ENCODE measurements at regions not wholly inside any gene's neighbourhood (a gene's known extent, or its start where the extent isn't known, plus 50 kb on each side); places are given as distances from the start of the nearest gene placed in this dataset.
"Not testable (repeated sequence)": the region's sequence is repeated elsewhere in the genome, so short reads cannot be mapped to it uniquely, and the experiment has no call there.

GRCh38 chr20:40952136-40952535 lies 76.5 kb upstream of the TOP1 start:
- no peaks in the 10 kb centered on the region for H3K4me1 ChIP-seq
- intact Hi-C loops (cut with DNase I): no loop called here
- peaks cover 0 to 28% (median 3%) of the 10 kb centered on the region in 3 donors for H3K27me3 ChIP-seq (ENCODE audit: insufficient read depth in 3 of 3, low read length in 2 of 3)
- DNase-seq: no peak
- ATAC-seq: no peak
- no peaks in the 10 kb centered on the region for H3K9me3 ChIP-seq
- no peaks in the 10 kb centered on the region for H3K36me3 ChIP-seq (ENCODE audit: insufficient read depth in 1 of 2, low read depth in 1 of 2)
- no peak for TF ChIP-seq CTCF (IDR thresholded peaks at IDR 0.05)
- WGBS, 3 donors: 42 to 58% (median 54%) methylated on average over 9 of the region's 9 CpGs
- no peak overlapping the region for H3K27ac ChIP-seq
- H3K4me3 ChIP-seq: no peak overlapping the region

GRCh38 chr20:40953416-40953815 lies 75.2 kb upstream of the TOP1 start:
- no peak for DNase-seq
- Histone ChIP-seq H3K27ac (no peak overlapping the region), H3K9me3 (no peaks in the 10 kb centered on the region), H3K4me3 (no peak overlapping the region), H3K4me1 (no peaks in the 10 kb centered on the region), H3K27me3 (ENCODE audit: insufficient read depth in 3 of 3, low read length in 2 of 3) (peaks cover 0 to 24% (median 7%) of the 10 kb centered on the region in 3 donors), H3K36me3 (ENCODE audit: insufficient read depth in 1 of 2, low read depth in 1 of 2) (no peaks in the 10 kb centered on the region)
- ATAC-seq: no peak
- WGBS, 3 donors: 84 to 92% (median 85%) methylated on average over 2 of the region's 2 CpGs
- intact Hi-C loops (cut with DNase I): no loop called here
- TF ChIP-seq CTCF (IDR thresholded peaks at IDR 0.05): no peak

DNA sequence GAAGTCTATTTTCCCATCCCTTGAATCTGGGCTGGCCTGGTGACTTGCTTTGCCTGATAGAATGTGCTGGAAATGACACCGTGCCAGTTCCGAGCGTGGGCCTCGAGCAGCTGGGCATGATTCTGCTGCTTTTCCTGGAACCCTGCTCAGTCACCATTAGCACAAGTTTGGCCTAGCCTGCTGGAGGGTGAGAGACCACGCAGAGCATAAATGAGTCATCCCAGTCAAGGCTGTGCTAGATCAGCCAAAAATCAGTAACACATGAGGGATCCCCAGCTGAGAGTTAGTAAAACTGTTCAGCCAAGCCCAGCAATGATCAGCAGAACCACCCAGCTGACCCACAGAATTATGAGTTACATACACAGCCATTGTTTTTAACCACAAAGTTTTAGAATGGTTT lies 74.8 kb upstream of the TOP1 start:
- TF ChIP-seq CTCF (IDR thresholded peaks at IDR 0.05): no peak
- Histone ChIP-seq H3K4me3 (no peak overlapping the region), H3K27me3 (ENCODE audit: insufficient read depth in 3 of 3, low read length in 2 of 3) (peaks cover 0 to 19% (median 7%) of the 10 kb centered on the region in 3 donors), H3K27ac (no peak overlapping the region), H3K4me1 (no peaks in the 10 kb centered on the region), H3K9me3 (no peaks in the 10 kb centered on the region), H3K36me3 (ENCODE audit: insufficient read depth in 1 of 2, low read depth in 1 of 2) (no peaks in the 10 kb centered on the region)
- 34 to 52% (median 41%) methylated on average over 5 of the region's 5 CpGs for WGBS, 3 donors
- ATAC-seq (no peak), DNase-seq (no peak)
- intact Hi-C loops (cut with DNase I): no loop called here

GRCh38 chr20:40954521-40955165 lies 74.0 kb upstream of the TOP1 start:
- Histone ChIP-seq H3K4me1 (no peaks in the 10 kb centered on the region), H3K27me3 (ENCODE audit: insufficient read depth in 3 of 3, low read length in 2 of 3) (peaks cover 0 to 16% (median 7%) of the 10 kb centered on the region in 3 donors), H3K27ac (no peak overlapping the region), H3K36me3 (ENCODE audit: insufficient read depth in 1 of 2, low read depth in 1 of 2) (no peaks in the 10 kb centered on the region), H3K4me3 (no peak overlapping the region), H3K9me3 (no peaks in the 10 kb centered on the region)
- 91 to 94% (median 93%) methylated on average over 10 of the region's 10 CpGs for WGBS, 3 donors
- intact Hi-C loops (cut with DNase I): no loop called here
- ATAC-seq (no peak), DNase-seq (no peak)
- no peak for TF ChIP-seq CTCF (IDR thresholded peaks at IDR 0.05)

GRCh38 chr20:40955326-40955725 lies 73.3 kb upstream of the TOP1 start:
- no peak for TF ChIP-seq CTCF (IDR thresholded peaks at IDR 0.05)
- no peaks in the 10 kb centered on the region for H3K9me3 ChIP-seq
- no peak overlapping the region for H3K4me3 ChIP-seq
- H3K27ac ChIP-seq: no peak overlapping the region
- 88 to 97% (median 89%) methylated on average over 2 of the region's 2 CpGs for WGBS, 3 donors
- no peak for ATAC-seq
- intact Hi-C loops (cut with DNase I): no loop called here
- no peaks in the 10 kb centered on the region for H3K36me3 ChIP-seq (ENCODE audit: insufficient read depth in 1 of 2, low read depth in 1 of 2)
- peaks cover 0 to 14% (median 7%) of the 10 kb centered on the region in 3 donors for H3K27me3 ChIP-seq (ENCODE audit: insufficient read depth in 3 of 3, low read length in 2 of 3)
- no peaks in the 10 kb centered on the region for H3K4me1 ChIP-seq
- no peak for DNase-seq

- ATAC-seq; H3K27ac ChIP-seq; H3K4me1 ChIP-seq; H3K27me3 ChIP-seq (ENCODE audit: insufficient read depth in 3 of 3, low read length in 2 of 3); intact Hi-C loops (cut with DNase I); DNase-seq; H3K36me3 ChIP-seq (ENCODE audit: insufficient read depth in 1 of 2, low read depth in 1 of 2); H3K4me3 ChIP-seq; H3K9me3 ChIP-seq: not testable (repeated sequence)
- WGBS, 3 donors: 84 to 88% (median 85%) methylated on average over 8 of the region's 8 CpGs
Measured at GRCh38 chr20:40955826-40956225, 72.8 kb upstream of the TOP1 start.
